PFSK-1 (cell line): ENCODE measurements at regions not wholly inside any gene's neighbourhood (a gene's known extent, or its start where the extent isn't known, plus 50 kb on each side); places are given as distances from the start of the nearest gene placed in this dataset.

ENCODE experiments used
- FOXP2 ChIP-seq: optimal IDR thresholded peaks from 2 replicates; pipeline ENCODE3; 2011; ENCODE audit warnings: borderline replicate concordance, control low read depth, inconsistent platforms; ENCODE audit not compliant: insufficient read depth; ENCODE audit errors: extremely low read length, extremely low read depth
- POLR2AphosphoS5 ChIP-seq: IDR thresholded peaks from 2 replicates; pipeline ENCODE4 v1.6.1; 2012; ENCODE audit warnings: low read depth, mild to moderate bottlenecking, control low read depth, low read length, moderate library complexity
- SIN3A ChIP-seq: IDR thresholded peaks from 2 replicates; pipeline ENCODE4 v1.6.1; 2012; ENCODE audit warnings: mild to moderate bottlenecking, low read length, moderate library complexity, borderline replicate concordance; ENCODE audit not compliant: insufficient read depth
- TAF1 ChIP-seq: IDR thresholded peaks from 2 replicates; pipeline ENCODE4 v1.6.1; 2012; ENCODE audit warnings: low read length, control low read depth, borderline replicate concordance; ENCODE audit not compliant: insufficient read depth
- TF ChIP-seq, protein P1 (sequence below), 2 experiments: IDR thresholded peaks; 2 replicates each; pipeline versions ENCODE4 v1.6.1 to v1.8.0; 2011 to 2012; ENCODE audit warnings: low read depth in 2 of 2, low read length in 2 of 2, control low read depth in 1 of 2, inconsistent platforms in 1 of 2, mild to moderate bottlenecking in 1 of 2, moderate library complexity in 1 of 2; ENCODE audit not compliant: insufficient read depth in 1 of 2

DNA sequence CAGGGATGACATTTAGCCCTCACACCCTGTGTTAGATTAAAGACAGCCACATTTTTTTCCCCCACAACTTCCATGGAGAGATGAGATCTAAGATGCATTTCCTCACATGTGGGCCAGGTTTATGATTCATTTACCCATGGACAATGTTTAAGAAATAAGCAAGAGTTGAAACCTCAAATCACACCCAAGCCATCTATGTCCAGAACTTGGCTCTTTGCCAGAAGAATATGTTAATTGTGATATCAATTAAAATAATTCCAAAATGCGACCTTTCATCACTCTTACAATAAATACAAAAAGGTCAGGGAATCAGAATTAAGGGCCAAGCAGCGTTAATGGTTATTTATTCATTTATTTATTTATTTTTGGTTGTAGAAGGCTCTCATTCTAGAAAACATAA is 1376.9 kb upstream of the TMEM132C start:
- TF ChIP-seq, protein P1, sequence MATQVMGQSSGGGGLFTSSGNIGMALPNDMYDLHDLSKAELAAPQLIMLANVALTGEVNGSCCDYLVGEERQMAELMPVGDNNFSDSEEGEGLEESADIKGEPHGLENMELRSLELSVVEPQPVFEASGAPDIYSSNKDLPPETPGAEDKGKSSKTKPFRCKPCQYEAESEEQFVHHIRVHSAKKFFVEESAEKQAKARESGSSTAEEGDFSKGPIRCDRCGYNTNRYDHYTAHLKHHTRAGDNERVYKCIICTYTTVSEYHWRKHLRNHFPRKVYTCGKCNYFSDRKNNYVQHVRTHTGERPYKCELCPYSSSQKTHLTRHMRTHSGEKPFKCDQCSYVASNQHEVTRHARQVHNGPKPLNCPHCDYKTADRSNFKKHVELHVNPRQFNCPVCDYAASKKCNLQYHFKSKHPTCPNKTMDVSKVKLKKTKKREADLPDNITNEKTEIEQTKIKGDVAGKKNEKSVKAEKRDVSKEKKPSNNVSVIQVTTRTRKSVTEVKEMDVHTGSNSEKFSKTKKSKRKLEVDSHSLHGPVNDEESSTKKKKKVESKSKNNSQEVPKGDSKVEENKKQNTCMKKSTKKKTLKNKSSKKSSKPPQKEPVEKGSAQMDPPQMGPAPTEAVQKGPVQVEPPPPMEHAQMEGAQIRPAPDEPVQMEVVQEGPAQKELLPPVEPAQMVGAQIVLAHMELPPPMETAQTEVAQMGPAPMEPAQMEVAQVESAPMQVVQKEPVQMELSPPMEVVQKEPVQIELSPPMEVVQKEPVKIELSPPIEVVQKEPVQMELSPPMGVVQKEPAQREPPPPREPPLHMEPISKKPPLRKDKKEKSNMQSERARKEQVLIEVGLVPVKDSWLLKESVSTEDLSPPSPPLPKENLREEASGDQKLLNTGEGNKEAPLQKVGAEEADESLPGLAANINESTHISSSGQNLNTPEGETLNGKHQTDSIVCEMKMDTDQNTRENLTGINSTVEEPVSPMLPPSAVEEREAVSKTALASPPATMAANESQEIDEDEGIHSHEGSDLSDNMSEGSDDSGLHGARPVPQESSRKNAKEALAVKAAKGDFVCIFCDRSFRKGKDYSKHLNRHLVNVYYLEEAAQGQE (IDR thresholded peaks at IDR 0.05; ENCODE audit: insufficient read depth in 1 of 2, low read depth in 2 of 2, low read length in 2 of 2), result no peak
- TF ChIP-seq POLR2AphosphoS5, result no peak
- no peak for TF ChIP-seq SIN3A
- no peak for TF ChIP-seq TAF1
- TF ChIP-seq FOXP2, result no peak
